Breast epithelium (tissue), 4 donors: ENCODE measurements at regions not wholly inside any gene's neighbourhood (a gene's known extent, or its start where the extent isn't known, plus 50 kb on each side); places are given as distances from the start of the nearest gene placed in this dataset.

Experiments used
- DNase-seq, 2 donors: peaks; one replicate each; pipeline ENCODE4 v3.0.0-alpha.2; 2019; ENCODE audit warnings: low spot score in 2 of 2
- H3K27ac ChIP-seq, 2 donors: fragments of 200-600 bp; sonication (generic) in 1 of 2; one replicate each; pipeline ENCODE4 v1.5.1; 2016 to 2019; ENCODE audit warnings: mild to moderate bottlenecking in 1 of 2
- H3K27me3 ChIP-seq, 2 donors: fragments of 200-600 bp; sonication (generic) in 1 of 2; one replicate each; pipeline versions ENCODE4 v1.5.1 to v1.6.0; 2017 to 2019; ENCODE audit warnings: control low read depth in 1 of 2, mild to moderate bottlenecking in 1 of 2
- H3K36me3 ChIP-seq: fragments of 200-600 bp; one replicate; pipeline ENCODE4 v1.5.1; 2019
- H3K4me1 ChIP-seq, 2 donors: fragments of 200-600 bp; sonication (generic); one replicate each; pipeline ENCODE4 v1.5.1; 2016 to 2019; ENCODE audit warnings: control low read depth in 1 of 2
- H3K4me3 ChIP-seq, 3 donors: fragments of 200-600 bp; sonication (generic); 1 replicate in 2 of 3; 2 replicates in 1 of 3; pipeline ENCODE4 v1.5.1; 2016 to 2019; ENCODE audit warnings: mild to moderate bottlenecking in 3 of 3, moderate library complexity in 2 of 3
- H3K9me3 ChIP-seq, 2 donors: fragments of 200-600 bp; sonication (generic) in 1 of 2; one replicate each; pipeline ENCODE4 v1.5.1; 2016 to 2019; ENCODE audit warnings: control low read depth in 1 of 2
- POLR2A ChIP-seq: fragments of 450-650 bp; IDR thresholded peaks from one replicate; pipeline ENCODE4 v1.6.1; 2016; ENCODE audit warnings: antibody characterized with exemption, mild to moderate bottlenecking, moderate library complexity
- POLR2AphosphoS5 ChIP-seq, 3 donors: sonication (generic); formaldehyde crosslinking; IDR thresholded peaks; one replicate each; pipeline ENCODE4 v1.6.1; 2017; ENCODE audit warnings: antibody characterized with exemption in 3 of 3
- intact Hi-C: fragments of 100-400 bp; cut with DNase I; formaldehyde crosslinking; loops from one replicate; pipeline ENCODE4 v1.15.1; 2023; ENCODE audit warnings: low total_unique reads
- TF ChIP-seq, protein P1 (sequence below), 3 donors: fragments of 450-650 bp; IDR thresholded peaks; one replicate each; pipeline ENCODE4 v1.5.1; 2016 to 2017; ENCODE audit warnings: antibody characterized with exemption in 3 of 3, mild to moderate bottlenecking in 3 of 3, moderate library complexity in 3 of 3

DNA sequence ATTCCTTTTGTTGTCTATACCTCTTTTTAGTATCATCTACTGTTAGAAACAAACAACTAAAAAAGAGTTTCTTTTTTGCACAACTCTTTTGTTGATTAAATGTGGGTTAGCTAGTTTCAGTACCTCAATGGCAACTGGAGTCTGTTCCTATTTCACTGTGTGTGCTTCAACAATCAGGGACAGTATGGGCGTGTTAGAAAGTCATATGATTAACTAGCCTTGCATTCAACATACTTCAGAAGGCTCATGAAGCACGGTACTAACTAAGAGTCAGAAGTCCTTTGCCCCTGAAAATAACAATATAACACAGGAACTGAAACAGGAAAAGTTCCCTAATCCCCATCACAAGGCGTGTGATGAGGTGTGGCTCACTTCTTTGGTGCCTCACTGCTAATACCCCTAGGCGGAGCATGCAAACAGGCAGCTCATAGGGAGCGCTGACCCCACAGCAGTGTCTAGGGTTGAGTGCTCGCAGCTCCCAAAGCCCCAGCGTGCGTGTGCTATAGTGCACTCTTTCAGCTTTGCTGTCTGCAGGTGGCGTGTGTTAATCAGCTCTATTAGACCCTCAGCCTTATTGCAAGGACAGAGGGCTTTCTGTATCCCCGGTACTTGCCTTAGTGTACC lies 203.1 kb upstream of the NDST3 start:
- no peaks in the 10 kb centered on the region for H3K27me3 ChIP-seq
- no peak for TF ChIP-seq POLR2AphosphoS5 (IDR thresholded peaks at IDR 0.05)
- TF ChIP-seq, protein P1, sequence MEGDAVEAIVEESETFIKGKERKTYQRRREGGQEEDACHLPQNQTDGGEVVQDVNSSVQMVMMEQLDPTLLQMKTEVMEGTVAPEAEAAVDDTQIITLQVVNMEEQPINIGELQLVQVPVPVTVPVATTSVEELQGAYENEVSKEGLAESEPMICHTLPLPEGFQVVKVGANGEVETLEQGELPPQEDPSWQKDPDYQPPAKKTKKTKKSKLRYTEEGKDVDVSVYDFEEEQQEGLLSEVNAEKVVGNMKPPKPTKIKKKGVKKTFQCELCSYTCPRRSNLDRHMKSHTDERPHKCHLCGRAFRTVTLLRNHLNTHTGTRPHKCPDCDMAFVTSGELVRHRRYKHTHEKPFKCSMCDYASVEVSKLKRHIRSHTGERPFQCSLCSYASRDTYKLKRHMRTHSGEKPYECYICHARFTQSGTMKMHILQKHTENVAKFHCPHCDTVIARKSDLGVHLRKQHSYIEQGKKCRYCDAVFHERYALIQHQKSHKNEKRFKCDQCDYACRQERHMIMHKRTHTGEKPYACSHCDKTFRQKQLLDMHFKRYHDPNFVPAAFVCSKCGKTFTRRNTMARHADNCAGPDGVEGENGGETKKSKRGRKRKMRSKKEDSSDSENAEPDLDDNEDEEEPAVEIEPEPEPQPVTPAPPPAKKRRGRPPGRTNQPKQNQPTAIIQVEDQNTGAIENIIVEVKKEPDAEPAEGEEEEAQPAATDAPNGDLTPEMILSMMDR (IDR thresholded peaks at IDR 0.05): no peak
- no peak for TF ChIP-seq POLR2A
- no peaks in the 10 kb centered on the region for H3K4me1 ChIP-seq
- no peaks in the 10 kb centered on the region for H3K9me3 ChIP-seq
- H3K36me3 ChIP-seq: no peaks in the 10 kb centered on the region
- H3K27ac ChIP-seq: no peak overlapping the region
- DNase-seq: no peak
- no peak overlapping the region for H3K4me3 ChIP-seq
- intact Hi-C loops: no loop called here

GRCh38 chr4:117835566-117835965 lies 198.7 kb upstream of the NDST3 start:
- DNase-seq: no peak
- Histone ChIP-seq H3K9me3 (no peaks in the 10 kb centered on the region), H3K36me3 (no peaks in the 10 kb centered on the region), H3K27me3 (no peaks in the 10 kb centered on the region), H3K4me3 (no peak overlapping the region), H3K4me1 (no peaks in the 10 kb centered on the region), H3K27ac (no peak overlapping the region)
- intact Hi-C loops: no loop called here
- TF ChIP-seq, protein P1 (IDR thresholded peaks at IDR 0.05): no peak
- TF ChIP-seq POLR2AphosphoS5 (IDR thresholded peaks at IDR 0.05) (no peak), POLR2A (no peak)

- Histone ChIP-seq H3K4me3 (no peak overlapping the region), H3K27ac (no peak overlapping the region), H3K36me3 (no peaks in the 10 kb centered on the region), H3K9me3 (no peaks in the 10 kb centered on the region), H3K27me3 (no peaks in the 10 kb centered on the region), H3K4me1 (no peaks in the 10 kb centered on the region)
- TF ChIP-seq POLR2AphosphoS5 (IDR thresholded peaks at IDR 0.05): no peak
- no peak for TF ChIP-seq POLR2A
- TF ChIP-seq, protein P1 (IDR thresholded peaks at IDR 0.05): no peak
- no peak for DNase-seq
- intact Hi-C loops: no loop called here
These were observed 189.7 kb upstream of the NDST3 start for GRCh38 chr4:117844594-117844993.

DNA sequence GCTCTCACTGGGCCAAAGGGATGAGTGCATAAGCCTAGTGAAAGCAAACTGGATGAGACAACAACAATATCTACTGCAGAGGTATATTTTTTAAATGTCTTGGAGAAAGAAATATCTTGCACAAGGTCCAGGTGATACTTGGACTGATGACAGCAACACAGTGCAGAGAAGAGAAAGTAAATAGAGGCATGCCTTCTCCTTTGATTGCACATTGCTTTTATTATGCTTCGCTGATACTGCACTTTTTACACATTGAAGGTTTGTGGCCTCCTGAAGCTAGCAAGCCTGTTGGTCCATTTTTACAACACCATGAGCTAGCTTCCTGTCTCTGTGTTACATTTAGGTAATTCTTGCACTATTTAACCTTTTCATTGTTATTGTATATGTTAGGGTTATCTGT lies 189.0 kb upstream of the NDST3 start:
- intact Hi-C loops: no loop called here
- Histone ChIP-seq H3K27me3 (no peaks in the 10 kb centered on the region), H3K4me1 (no peaks in the 10 kb centered on the region), H3K4me3 (no peak overlapping the region), H3K9me3 (peaks cover 0 to 4% of the 10 kb centered on the region in 2 donors), H3K36me3 (no peaks in the 10 kb centered on the region), H3K27ac (no peak overlapping the region)
- DNase-seq: no peak
- TF ChIP-seq POLR2AphosphoS5 (IDR thresholded peaks at IDR 0.05) (no peak), POLR2A (no peak)
- TF ChIP-seq, protein P1 (IDR thresholded peaks at IDR 0.05): no peak

DNA sequence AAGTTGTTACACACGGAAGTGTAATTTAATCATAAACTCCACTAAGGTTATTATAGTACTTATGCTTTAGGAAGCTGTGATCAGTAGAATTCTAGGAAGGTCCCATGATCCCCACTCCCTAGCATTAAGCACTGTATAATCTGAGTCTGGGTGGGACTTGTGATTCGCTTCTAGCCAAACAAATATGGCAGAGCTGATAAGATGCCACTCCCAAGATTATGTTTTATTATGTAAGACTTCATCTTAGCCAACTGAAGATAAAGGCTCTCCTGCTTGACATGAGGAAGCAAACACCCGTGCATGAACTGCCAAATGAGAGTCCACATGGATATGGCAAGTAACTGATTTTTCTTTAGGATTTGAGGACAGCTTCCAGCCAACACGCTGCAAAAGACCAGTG lies 186.4 kb upstream of the NDST3 start:
- DNase-seq: no peak
- Histone ChIP-seq H3K4me1 (no peaks in the 10 kb centered on the region), H3K27me3 (no peaks in the 10 kb centered on the region), H3K4me3 (no peak overlapping the region), H3K27ac (no peak overlapping the region), H3K9me3 (peaks cover 4 to 19% of the 10 kb centered on the region in 2 donors), H3K36me3 (no peaks in the 10 kb centered on the region)
- intact Hi-C loops: no loop called here
- TF ChIP-seq POLR2A (no peak), POLR2AphosphoS5 (IDR thresholded peaks at IDR 0.05) (no peak)
- TF ChIP-seq, protein P1 (IDR thresholded peaks at IDR 0.05): no peak
